Mucosa of descending colon (tissue), 3 donors: ENCODE measurements at regions not wholly inside any gene's neighbourhood (a gene's known extent, or its start where the extent isn't known, plus 50 kb on each side); places are given as distances from the start of the nearest gene placed in this dataset.

Source experiments
- ATAC-seq: fragments of 200-7000 bp; cut with Tn5 transposase; one replicate; pipeline ENCODE4 v1.9.1; 2020; ENCODE audit warnings: mild to moderate bottlenecking, moderate library complexity
- DNase-seq, 3 donors: peaks; one replicate each; pipeline ENCODE4 v3.0.0-alpha.2; 2020
- H3K36me3 ChIP-seq: fragments of 200-600 bp; one replicate; pipeline ENCODE4 v1.8.0; 2021; ENCODE audit warnings: low read depth, mild to moderate bottlenecking
- H3K4me1 ChIP-seq: fragments of 200-600 bp; one replicate; pipeline ENCODE4 v1.8.0; 2021; ENCODE audit warnings: low read depth, mild to moderate bottlenecking
- H3K4me3 ChIP-seq: fragments of 200-600 bp; one replicate; pipeline ENCODE4 v1.8.0; 2021; ENCODE audit warnings: mild to moderate bottlenecking
- H3K9me3 ChIP-seq: fragments of 200-600 bp; one replicate; pipeline ENCODE4 v1.8.0; 2021; ENCODE audit warnings: mild to moderate bottlenecking
- CTCF ChIP-seq: fragments of 200-600 bp; IDR thresholded peaks from one replicate; pipeline ENCODE4 v1.8.0; 2022; ENCODE audit warnings: antibody characterized with exemption, mild to moderate bottlenecking
- intact Hi-C, 2 donors: fragments of 100-400 bp; cut with DNase I in 1 of 2; cut with micrococcal nuclease in 1 of 2; formaldehyde crosslinking; loops; one replicate each; pipeline versions ENCODE4 v1.11.0 to v1.11.1; 2022; cut with DNase I, micrococcal nuclease
- donor health status: DM: no; HTN: no; CAD: no; lungs with moderate emphysema.
- donor health status: DM: no; HTN: no; CAD: no.
- donor health status: DM: no; HTN: yes; CAD: no.

- Histone ChIP-seq H3K4me3 (no peak overlapping the region), H3K36me3 (no peaks in the 10 kb centered on the region), H3K9me3 (no peaks in the 10 kb centered on the region), H3K4me1 (no peaks in the 10 kb centered on the region)
- intact Hi-C loops: no loop called here
- ATAC-seq: no peak
- TF ChIP-seq CTCF: no peak
- DNase-seq: no peak
Measured at GRCh38 chr19:13600091-13600490, 93.8 kb upstream of the CACNA1A start.

GRCh38 chr19:13599681-13600080, 93.4 kb upstream of the CACNA1A start:
- ATAC-seq (no peak), DNase-seq (no peak)
- Histone ChIP-seq H3K36me3 (no peaks in the 10 kb centered on the region), H3K9me3 (no peaks in the 10 kb centered on the region), H3K4me3 (no peak overlapping the region), H3K4me1 (no peaks in the 10 kb centered on the region)
- intact Hi-C loops: loop anchor here (5.0 to 10.0 kb wide), 2 partner anchors 123 to 125 kb away; no protein-coding TSS in a partner anchor
- TF ChIP-seq CTCF: no peak

GRCh38 chr19:13598098-13598497, 91.8 kb upstream of the CACNA1A start:
- Histone ChIP-seq H3K9me3 (no peaks in the 10 kb centered on the region), H3K4me1 (no peaks in the 10 kb centered on the region), H3K4me3 (no peak overlapping the region), H3K36me3 (no peaks in the 10 kb centered on the region)
- intact Hi-C loops: loop anchor here (5.0 to 10.0 kb wide), 2 partner anchors 124 to 127 kb away; no protein-coding TSS in a partner anchor
- DNase-seq (no peak), ATAC-seq (no peak)
- TF ChIP-seq CTCF: no peak

- H3K36me3 ChIP-seq: no peaks in the 10 kb centered on the region
- H3K4me1 ChIP-seq: no peaks in the 10 kb centered on the region
- H3K9me3 ChIP-seq: no peaks in the 10 kb centered on the region
- DNase-seq (peak in 1 of 3 donors; percentile 60), ATAC-seq (peak; percentile 84)
- no peak overlapping the region for H3K4me3 ChIP-seq
- intact Hi-C loops: loop anchor here (5.0 to 10.0 kb wide), 2 partner anchors 125 to 127 kb away; no protein-coding TSS in a partner anchor
- TF ChIP-seq CTCF: peak; percentile 27
Measured at GRCh38 chr19:13597640-13598039, 91.4 kb upstream of the CACNA1A start.

- ATAC-seq (peak; percentile 90), DNase-seq (peak; percentile 63 to 82 (median 79))
- no peak overlapping the region for H3K4me3 ChIP-seq
- no peaks in the 10 kb centered on the region for H3K9me3 ChIP-seq
- intact Hi-C loops: loop anchor here (5.0 to 10.0 kb wide), 2 partner anchors 314 to 377 kb away; no protein-coding TSS in a partner anchor
- no peaks in the 10 kb centered on the region for H3K36me3 ChIP-seq
- TF ChIP-seq CTCF: peak; percentile 97
- no peaks in the 10 kb centered on the region for H3K4me1 ChIP-seq
Measured at GRCh38 chr19:13588957-13589833, 82.9 kb upstream of the CACNA1A start.
